Activated CD8-positive, alpha-beta T cell treated with anti-CD3 and anti-CD28 coated beads for 36 hours (primary cell): ENCODE measurements at regions not wholly inside any gene's neighbourhood (a gene's known extent, or its start where the extent isn't known, plus 50 kb on each side); places are given as distances from the start of the nearest gene placed in this dataset.

Source experiments
- ATAC-seq: fragments of 200-7000 bp; cut with Tn5 transposase; one replicate; pipeline ENCODE4 v1.10.0; 2021; ENCODE audit warnings: mild to moderate bottlenecking, moderate library complexity
- CTCF ChIA-PET: fragments of 350-600 bp; sonication (Branson Sonifier 250); formaldehyde crosslinking; loops from one replicate; lab custom pipeline; 2021; ENCODE audit warnings: antibody characterized with exemption; lab: Charles Lee
- POLR2A ChIA-PET: fragments of 350-600 bp; sonication (Branson Sonifier 250); formaldehyde crosslinking; loops from one replicate; lab custom pipeline; 2021; ENCODE audit warnings: antibody characterized with exemption; lab: Charles Lee
- DNase-seq: peaks from one replicate; pipeline ENCODE4 v3.0.0-alpha.2; 2020
- H3K27ac Mint-ChIP-seq: one replicate; pipeline ENCODE4 v1.8.0; 2021; ENCODE audit warnings: mild to moderate bottlenecking, mixed read lengths
- H3K27me3 Mint-ChIP-seq: one replicate; pipeline ENCODE4 v1.8.0; 2021; ENCODE audit warnings: mixed read lengths
- H3K36me3 Mint-ChIP-seq: one replicate; pipeline ENCODE4 v1.8.0; 2021; ENCODE audit warnings: low read depth, mixed read lengths
- H3K4me1 Mint-ChIP-seq: one replicate; pipeline ENCODE4 v1.8.0; 2021; ENCODE audit warnings: low read depth, mixed read lengths
- H3K4me3 Mint-ChIP-seq: one replicate; pipeline ENCODE4 v1.8.0; 2021; ENCODE audit warnings: mild to moderate bottlenecking, moderate library complexity, mixed read lengths
- H3K9me3 Mint-ChIP-seq: one replicate; pipeline ENCODE4 v1.8.0; 2021; ENCODE audit warnings: mixed read lengths
- intact Hi-C: fragments of 100-400 bp; cut with micrococcal nuclease; formaldehyde crosslinking; loops from one replicate; pipeline ENCODE4 v1.10.0; 2022
- TF ChIP-seq, protein P1 (sequence below): fragments of 200-600 bp; IDR thresholded peaks from one replicate; pipeline ENCODE4 v1.8.0; 2022; ENCODE audit warnings: antibody characterized with exemption, mild to moderate bottlenecking

- TF ChIP-seq, protein P1, sequence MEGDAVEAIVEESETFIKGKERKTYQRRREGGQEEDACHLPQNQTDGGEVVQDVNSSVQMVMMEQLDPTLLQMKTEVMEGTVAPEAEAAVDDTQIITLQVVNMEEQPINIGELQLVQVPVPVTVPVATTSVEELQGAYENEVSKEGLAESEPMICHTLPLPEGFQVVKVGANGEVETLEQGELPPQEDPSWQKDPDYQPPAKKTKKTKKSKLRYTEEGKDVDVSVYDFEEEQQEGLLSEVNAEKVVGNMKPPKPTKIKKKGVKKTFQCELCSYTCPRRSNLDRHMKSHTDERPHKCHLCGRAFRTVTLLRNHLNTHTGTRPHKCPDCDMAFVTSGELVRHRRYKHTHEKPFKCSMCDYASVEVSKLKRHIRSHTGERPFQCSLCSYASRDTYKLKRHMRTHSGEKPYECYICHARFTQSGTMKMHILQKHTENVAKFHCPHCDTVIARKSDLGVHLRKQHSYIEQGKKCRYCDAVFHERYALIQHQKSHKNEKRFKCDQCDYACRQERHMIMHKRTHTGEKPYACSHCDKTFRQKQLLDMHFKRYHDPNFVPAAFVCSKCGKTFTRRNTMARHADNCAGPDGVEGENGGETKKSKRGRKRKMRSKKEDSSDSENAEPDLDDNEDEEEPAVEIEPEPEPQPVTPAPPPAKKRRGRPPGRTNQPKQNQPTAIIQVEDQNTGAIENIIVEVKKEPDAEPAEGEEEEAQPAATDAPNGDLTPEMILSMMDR = no peak
- CTCF ChIA-PET = no interaction called here
- POLR2A ChIA-PET = no interaction called here
- no peak overlapping the region for H3K4me3 Mint-ChIP-seq
- intact Hi-C loops = no loop called here
- no peaks in the 10 kb centered on the region for H3K36me3 Mint-ChIP-seq
- ATAC-seq (no peak), DNase-seq (no peak)
- H3K9me3 Mint-ChIP-seq = no peaks in the 10 kb centered on the region
- no peak overlapping the region for H3K27ac Mint-ChIP-seq
- peaks cover 3% of the 10 kb centered on the region for H3K27me3 Mint-ChIP-seq
- no peaks in the 10 kb centered on the region for H3K4me1 Mint-ChIP-seq
Observed at GRCh38 chr4:54495641-54496040, 162.1 kb upstream of the KIT start.

DNA sequence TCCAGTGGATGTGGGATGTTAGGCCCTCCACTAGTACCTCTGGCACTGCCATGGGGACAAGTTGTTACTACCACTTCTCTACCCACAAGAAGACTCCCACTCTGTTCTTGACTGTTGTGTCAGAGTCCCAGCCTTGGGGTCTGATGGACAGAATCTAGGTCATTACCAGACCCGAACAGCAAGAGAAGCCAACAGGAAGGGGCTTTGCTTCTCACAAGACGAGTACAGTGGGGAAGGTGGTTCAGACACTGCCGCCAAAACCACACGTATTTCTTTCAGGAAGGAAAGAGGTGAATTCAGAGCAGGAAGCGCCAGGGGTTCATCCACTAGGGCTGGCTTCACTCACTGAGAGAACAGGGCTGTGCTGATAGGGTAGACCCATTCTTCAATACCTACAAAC lies 161.3 kb upstream of the KIT start:
- H3K4me3 Mint-ChIP-seq = no peak overlapping the region
- no peak for DNase-seq
- CTCF ChIA-PET = no interaction called here
- no peak overlapping the region for H3K27ac Mint-ChIP-seq
- POLR2A ChIA-PET = no interaction called here
- no peak for ATAC-seq
- intact Hi-C loops = no loop called here
- H3K27me3 Mint-ChIP-seq = peaks cover 3% of the 10 kb centered on the region
- TF ChIP-seq, protein P1 = no peak
- no peaks in the 10 kb centered on the region for H3K4me1 Mint-ChIP-seq
- H3K36me3 Mint-ChIP-seq = no peaks in the 10 kb centered on the region
- no peaks in the 10 kb centered on the region for H3K9me3 Mint-ChIP-seq

DNA sequence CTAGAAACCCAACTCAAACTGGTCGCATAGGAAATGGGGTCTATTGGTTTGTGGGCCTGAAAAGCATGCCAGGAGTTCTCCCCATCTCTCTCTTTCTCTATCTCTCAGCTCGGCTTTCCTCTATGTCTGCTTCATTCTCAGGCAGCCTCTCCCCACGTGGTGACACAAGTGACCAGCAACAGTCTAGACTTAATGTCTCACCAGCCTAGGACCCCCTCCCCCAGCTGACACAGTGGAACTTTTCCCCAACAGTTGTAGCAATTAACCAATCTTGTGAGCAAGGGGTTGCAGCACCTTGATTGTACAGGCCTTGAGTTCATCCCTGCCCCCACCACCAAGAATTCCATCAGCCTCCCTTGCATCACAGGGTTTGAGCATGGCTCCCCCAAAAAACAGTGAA lies 159.8 kb upstream of the KIT start:
- intact Hi-C loops = no loop called here
- POLR2A ChIA-PET = no interaction called here
- CTCF ChIA-PET = no interaction called here
- ATAC-seq (no peak), DNase-seq (no peak)
- no peaks in the 10 kb centered on the region for H3K4me1 Mint-ChIP-seq
- no peaks in the 10 kb centered on the region for H3K36me3 Mint-ChIP-seq
- no peaks in the 10 kb centered on the region for H3K9me3 Mint-ChIP-seq
- peaks cover 3% of the 10 kb centered on the region for H3K27me3 Mint-ChIP-seq
- no peak overlapping the region for H3K27ac Mint-ChIP-seq
- TF ChIP-seq, protein P1 = no peak
- H3K4me3 Mint-ChIP-seq = no peak overlapping the region

DNA sequence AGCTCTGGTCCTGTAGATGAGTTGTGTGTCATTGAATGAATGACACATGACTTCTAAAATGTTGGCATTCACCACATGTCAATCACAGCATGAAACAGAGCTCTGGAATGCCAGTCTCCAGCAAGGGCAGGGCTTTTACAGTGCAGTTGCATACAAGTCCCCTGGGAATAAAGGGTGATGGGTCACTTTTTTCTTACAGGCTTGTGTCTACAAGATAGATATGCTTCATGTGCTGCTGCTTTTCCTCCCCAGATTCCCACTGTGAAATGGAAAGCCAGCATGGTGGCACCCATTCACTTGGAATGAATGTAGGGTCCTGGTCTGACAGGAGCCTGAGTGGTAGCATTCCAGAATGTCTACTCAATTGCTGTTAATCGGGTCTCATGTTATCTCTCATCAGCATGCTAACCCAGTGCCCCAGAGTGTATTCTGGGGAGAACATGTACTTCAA lies 159.1 kb upstream of the KIT start:
- Mint-ChIP-seq H3K27me3 (peaks cover 3% of the 10 kb centered on the region), H3K4me1 (no peaks in the 10 kb centered on the region), H3K36me3 (no peaks in the 10 kb centered on the region), H3K4me3 (no peak overlapping the region), H3K27ac (no peak overlapping the region), H3K9me3 (no peaks in the 10 kb centered on the region)
- CTCF ChIA-PET = no interaction called here
- ATAC-seq (no peak), DNase-seq (no peak)
- TF ChIP-seq, protein P1 = no peak
- POLR2A ChIA-PET = no interaction called here
- intact Hi-C loops = no loop called here

DNA sequence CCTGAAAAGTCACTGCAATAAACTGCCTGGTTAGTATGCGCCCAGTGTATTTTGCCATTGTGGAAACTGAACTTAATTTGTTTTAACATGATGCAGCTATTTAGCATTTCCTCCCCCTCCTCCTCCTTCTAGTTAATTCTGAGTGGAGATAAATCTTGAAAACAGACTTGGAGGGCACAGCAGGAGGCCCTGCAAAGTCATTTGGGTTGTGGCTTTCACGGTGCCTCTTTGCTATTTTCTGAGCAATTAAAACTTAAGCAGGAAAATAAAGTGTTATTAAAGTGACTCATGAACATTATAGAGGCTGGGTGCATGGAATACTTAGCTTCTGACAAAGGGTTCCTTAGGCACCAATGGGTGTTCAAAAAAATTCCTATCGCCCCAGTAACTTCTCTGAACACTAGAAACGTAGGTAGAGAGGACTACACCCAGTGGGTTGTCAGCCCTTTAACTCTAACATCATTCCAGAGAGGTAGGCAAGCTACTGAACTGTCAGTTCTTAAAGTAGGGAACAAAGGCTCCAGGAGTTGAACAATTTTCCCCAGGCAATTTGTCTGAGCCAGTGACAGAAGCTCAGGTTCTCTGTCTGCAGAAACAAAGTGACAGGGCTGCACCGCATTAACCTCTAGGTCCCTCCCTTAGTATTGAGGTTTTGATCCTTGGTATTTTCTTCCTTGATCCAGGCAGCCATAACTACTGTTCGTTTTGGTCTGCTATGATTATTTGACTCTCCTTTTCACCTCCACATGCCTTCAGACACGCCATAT lies 158.3 kb upstream of the KIT start:
- POLR2A ChIA-PET = no interaction called here
- no peaks in the 10 kb centered on the region for H3K4me1 Mint-ChIP-seq
- ATAC-seq = no peak
- CTCF ChIA-PET = no interaction called here
- H3K27me3 Mint-ChIP-seq = peaks cover 3% of the 10 kb centered on the region
- intact Hi-C loops = no loop called here
- H3K4me3 Mint-ChIP-seq = no peak overlapping the region
- TF ChIP-seq, protein P1 = no peak
- H3K27ac Mint-ChIP-seq = no peak overlapping the region
- no peak for DNase-seq
- H3K9me3 Mint-ChIP-seq = no peaks in the 10 kb centered on the region
- no peaks in the 10 kb centered on the region for H3K36me3 Mint-ChIP-seq
